Ureter (tissue), 1 donor: ENCODE measurements at regions not wholly inside any gene's neighbourhood (a gene's known extent, or its start where the extent isn't known, plus 50 kb on each side); places are given as distances from the start of the nearest gene placed in this dataset.

Experiments
- DNase-seq: peaks from one replicate; pipeline ENCODE4 v3.0.0-alpha.2; 2020; ENCODE audit warnings: low spot score
- donor health status: DM: yes; HTN: yes; CAD: no.

DNA sequence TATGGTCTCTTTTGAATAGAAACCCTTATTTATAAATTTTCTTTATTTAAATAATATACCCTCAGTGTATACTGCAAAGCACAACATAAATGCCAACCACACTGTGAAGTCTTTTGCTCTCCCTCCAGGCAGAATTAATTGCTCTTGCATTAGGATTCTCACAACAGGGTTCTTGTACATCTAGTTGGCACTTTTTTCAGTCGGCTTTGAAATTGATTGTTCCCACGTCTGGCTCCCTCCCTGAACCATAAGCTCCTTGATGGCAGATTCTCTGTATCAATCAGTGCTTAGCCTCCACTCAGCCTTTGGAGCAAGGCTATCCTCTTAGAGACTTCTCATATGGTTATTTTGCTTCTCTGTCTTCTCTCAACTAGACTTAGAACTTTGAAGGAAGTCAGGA is 288.0 kb upstream of the POU3F2 start:
- DNase-seq: no peak

DNA sequence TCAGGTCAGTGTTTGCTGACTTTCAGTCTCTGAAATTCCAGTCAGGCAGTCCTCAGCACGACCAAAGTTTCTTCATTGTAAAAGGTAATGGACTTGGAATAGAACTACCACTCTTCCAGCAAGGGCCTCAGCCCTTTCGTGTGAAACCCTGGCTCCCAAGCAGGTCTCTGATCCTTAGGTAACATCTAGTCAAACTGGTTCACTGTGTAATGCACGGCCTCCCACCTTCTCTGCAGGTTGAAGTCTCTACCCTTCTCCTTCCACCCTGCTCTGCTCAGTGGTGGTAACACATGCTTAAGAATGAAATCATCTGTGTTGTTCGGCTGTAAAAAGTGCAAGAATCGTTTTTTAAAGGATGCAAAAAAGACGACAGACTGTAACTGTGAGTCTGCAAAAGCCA is 287.2 kb upstream of the POU3F2 start:
- no peak for DNase-seq

DNA sequence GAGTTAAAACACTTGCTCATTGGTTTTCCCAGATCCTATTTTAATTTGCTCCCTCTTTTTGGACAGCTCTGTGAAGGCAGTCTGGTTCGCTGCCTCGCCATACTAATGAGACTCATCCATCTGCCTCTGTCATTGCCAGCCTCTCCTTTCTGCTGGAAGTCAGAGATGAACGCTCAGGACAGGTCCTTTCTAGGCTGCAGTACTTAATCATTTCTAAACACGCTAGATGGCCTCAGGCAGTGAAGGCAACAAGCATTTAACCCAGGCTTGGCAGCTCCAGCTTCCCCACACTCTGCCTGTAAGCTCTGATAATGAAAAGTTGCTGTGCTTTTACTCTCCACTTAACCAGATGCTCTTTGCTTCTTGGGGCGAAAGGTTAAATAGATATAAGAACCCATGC is 286.7 kb upstream of the POU3F2 start:
- no peak for DNase-seq

DNA sequence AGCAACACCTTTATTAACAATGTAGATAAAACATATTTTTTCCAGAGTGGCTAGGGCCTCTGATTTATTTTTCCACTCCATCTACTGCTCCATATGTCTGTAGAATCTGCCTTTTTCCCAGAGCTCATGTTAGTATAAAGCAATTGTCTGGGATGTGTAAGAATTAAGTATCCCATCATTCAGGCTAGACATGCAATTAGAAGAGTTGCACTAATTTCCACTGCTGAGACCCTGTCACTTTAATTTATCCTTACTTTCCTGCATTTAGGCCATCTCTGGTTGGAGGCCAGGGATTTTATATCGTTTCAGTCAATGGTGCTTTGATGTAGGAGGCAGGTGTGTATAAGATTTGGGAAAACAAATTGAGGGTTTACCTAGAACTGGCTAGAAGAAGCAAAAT is 286.1 kb upstream of the POU3F2 start:
- no peak for DNase-seq

DNA sequence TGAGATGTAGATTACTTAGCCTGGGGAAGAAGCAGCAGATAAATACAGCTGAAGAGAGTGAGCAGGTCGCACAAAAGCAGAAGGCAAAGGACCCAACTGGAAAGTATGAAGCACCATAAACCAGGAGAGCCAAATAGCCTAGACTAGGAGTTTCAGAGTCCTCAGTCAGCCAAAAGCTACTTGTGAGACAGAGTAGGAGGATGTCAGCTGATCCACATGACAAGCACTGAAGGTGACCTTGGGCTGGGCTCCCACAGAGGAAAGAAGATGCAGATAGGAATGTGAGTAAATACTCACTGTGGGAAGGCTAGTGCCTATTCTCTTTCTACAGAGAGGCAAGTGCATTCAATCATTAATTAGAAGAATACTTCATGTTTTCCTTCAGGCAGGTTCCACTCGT is 274.0 kb upstream of the POU3F2 start:
- DNase-seq: no peak

DNA sequence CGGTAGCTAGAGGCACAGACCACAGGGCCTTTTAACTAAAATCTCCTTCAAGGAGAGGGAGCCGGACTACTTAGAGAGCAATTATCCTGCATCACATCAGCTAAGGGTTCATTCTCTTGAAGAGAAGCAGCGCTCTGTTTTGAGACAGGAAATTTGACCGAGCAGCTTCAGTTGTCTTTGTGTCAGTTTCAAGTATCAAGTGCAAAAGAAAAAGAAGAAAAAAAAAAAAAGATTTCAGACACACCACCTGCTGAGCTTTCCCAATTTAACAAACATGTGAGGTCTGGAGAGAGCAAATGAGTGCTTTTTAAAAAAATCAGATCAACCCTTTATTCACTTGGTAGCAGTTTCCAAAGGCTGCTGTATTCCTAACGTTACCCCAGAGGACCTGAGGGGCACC is 273.5 kb upstream of the POU3F2 start:
- no peak for DNase-seq

DNA sequence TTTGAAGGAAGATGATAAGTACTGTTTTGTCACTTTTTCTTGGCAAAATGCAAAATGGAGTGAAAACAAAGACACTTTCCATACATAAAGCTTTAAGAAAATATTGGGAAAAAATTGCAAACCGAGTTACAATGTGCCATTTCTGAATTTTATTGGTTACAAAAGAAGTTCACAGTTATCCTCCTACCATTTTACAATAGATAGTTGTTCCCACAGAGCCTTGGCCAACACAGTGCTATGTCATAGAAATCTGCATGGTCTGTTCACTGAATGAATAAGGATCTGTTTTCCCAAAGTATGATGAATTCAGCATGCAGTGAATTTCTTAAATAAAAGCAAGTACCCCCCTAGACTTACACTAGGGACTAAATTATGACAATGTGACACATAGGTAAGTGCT is 268.2 kb upstream of the POU3F2 start:
- no peak for DNase-seq

DNA sequence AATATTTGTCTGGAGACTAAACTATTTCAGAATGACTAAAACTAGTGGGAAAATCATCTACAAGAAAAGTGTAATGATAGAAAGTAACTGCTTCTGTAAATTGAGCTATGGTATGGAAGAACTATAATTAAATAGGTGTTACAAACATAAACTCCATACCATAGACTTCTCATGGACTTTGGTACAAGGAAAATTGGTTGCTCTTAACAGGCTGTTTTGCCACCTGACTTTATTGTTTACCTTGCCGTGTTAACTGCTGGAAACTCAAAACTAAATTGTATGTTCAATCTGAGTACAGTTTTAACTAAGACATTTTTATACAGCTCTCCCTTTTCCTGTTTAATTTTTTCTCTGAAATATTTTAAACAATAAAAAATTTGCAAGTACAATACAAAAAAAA is 261.8 kb upstream of the POU3F2 start:
- no peak for DNase-seq

DNA sequence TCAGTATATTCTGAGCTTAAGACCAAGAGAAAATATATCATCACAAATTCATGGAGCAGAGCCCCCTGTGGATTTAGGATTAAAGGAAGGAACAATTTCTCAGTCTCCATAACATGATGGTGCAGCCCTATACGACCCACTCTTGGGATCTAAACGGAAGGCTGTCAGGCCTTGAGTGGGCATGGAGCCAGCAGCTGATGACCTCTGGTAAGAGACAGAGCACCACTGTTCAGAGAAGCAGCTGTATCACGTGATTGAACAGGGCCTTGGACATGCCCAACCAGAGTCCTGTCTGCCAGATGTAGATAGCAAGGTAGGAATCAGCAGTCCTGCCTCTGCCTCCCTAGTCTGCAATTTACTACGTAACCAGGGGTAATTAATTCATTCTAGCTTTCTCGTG is 259.4 kb upstream of the POU3F2 start:
- DNase-seq: no peak

DNA sequence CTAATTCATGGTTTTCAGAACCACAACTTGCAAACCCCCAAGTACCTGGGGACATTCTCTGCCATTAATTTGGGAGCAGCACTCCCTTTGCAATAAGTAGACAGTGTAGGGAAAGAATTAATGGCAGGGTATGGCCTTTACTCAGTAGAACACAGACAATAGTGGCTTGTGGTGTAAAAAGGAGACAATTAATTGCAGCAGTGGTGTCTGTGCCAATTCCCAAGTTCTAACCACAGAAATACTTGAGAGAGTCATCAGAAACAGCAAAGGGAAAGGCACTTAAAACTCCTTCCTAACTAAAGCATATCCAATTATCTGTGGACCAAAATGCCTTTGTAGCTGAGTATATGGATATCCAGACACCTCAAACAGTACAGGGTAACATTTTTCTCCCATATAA is 257.6 kb upstream of the POU3F2 start:
- no peak for DNase-seq

DNA sequence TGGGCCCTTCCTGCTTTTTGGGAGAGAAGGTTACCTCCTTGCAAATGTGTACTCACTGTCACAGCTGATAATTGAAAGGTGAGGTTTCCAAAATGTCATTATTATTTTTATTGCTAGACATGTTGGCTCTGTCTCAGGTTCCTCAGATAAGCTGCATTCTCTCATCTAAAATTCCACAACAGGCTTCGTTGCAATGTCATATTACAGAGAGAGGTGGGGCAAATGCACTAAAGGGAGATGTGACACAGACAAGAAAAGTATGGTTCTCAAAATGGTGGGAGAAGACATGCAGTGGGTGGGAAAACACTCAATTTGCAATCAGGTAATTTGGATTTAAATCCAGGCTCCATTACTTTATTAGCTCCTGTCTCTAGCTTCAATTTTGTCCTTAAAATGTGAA is 256.4 kb upstream of the POU3F2 start:
- DNase-seq: no peak

DNA sequence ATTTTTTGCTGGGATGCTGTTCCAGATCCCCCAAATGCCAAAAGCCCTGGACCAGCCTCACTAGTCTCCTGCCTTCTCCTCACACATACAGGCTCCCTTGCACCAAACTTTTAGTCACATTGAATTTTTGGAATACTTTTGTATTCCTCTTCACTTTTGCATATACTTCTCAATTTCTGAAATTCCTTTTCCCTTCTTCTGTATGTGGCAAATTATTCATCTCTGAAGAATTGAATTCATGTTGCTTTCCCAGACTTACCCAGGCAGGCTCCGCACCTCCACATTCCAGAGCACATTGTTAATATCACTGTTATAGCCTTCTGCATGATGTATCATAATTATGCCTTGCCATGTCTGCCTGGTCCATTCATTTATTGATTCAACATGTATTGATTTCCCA is 255.3 kb upstream of the POU3F2 start:
- no peak for DNase-seq

DNA sequence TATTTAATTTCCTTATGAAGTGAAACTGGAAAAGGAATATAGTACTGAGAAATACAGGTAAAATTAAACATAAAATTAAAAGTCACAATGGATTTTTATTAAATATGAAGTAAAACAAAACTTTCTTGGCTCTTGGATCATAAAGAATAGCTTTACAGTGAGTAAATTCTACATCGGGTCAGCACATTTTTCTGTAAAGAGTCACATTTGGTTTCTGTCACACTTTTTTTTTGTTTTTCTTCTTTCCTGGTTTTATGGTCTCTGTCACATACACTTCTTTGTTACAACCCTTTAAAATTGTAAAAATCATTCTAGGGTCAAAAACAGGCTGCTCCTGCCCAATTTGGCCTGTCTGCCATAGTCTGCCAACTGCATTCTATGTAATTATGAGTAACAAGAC is 254.4 kb upstream of the POU3F2 start:
- no peak for DNase-seq

DNA sequence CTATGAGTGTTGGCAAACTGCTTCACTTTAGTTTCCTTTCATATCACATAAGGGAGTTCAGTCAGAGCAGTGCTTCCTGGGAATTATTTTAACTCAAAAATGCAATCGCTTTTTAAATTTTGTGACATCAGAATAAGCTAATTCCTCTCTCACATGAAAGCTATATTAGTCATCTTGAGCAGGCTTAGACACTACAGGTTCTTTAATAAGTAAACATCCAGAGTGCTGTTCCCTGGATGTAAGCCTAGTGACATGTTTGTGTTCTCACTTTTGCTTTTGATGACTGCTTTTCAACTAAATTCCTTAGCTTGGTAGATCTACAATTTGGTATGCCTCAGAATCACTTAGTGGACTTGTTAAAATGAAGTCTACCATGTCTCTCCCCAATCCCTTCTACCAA is 252.7 kb upstream of the POU3F2 start:
- no peak for DNase-seq

DNA sequence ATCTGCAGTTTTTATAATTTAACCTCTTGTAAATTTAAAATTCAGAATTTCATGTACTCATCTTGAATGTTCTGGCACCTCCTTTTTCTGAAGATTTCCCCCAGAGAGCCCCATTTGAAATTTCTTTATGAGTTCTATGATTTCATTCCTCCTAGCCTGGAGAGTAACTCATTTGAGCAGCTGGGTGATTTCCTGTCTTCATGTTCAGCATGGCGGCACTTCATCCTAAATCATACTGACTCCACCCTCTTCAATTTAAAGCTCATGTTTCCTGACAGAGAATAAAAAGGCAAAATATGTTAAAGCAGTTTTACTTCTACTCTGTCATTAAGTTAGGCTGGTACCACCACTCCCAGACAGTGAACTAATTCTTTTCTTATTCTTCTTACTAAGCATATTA is 250.9 kb upstream of the POU3F2 start:
- no peak for DNase-seq

DNA sequence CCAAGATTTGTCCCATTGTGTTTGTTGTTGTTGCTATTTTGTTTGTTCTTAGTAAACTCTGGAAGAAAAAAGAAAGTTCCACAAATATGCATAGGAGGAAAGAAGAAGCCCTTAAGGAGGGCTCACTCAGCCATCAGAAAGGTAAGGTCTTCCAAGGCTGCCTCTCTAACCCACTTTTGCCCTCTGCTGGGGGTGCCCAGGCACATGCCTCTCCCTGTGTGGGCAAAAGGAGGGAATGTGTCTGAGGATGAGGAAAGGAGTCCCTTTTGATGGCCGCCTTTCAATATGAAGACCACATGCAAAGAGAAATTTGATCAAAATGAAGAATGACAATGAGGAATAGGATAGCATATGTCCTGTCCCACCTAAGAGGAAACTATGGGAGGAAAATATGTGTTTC is 248.2 kb upstream of the POU3F2 start:
- no peak for DNase-seq

DNA sequence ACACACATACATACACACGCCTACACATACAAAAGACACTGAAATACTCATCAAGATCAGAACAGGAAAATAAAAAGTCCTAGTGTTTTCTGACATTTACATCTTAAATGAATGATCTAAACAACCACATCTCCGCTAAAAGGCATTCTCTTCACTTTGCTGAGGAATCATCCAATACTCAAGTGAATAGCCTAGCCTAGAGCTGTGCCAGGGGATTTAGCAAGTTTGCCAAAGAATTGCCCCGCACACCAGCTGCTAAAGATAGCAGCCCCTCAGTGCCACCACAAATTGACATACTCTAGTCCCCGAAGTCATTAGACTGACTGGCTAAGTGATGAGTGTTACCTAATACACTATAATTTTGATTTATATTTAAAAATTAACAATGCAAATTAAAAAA is 246.8 kb upstream of the POU3F2 start:
- DNase-seq: no peak

DNA sequence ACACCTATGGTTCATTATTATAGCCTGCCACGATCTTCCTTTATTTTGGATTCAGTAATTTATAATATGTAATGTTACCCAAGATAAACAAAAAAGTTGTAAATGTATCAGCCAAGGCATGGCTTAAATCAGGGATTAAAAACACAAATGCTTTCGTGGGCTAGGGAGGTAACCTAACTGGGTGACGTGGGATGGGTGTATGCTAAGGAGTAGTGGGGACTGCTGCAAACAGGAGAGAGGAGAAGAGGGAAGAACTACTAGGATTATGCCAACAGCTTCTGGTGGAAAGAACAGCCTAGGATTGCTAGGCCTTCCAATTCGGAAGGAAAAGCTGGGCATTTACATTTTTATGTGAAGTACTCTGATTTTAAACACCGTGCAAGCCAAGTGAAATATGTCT is 244.8 kb upstream of the POU3F2 start:
- no peak for DNase-seq

DNA sequence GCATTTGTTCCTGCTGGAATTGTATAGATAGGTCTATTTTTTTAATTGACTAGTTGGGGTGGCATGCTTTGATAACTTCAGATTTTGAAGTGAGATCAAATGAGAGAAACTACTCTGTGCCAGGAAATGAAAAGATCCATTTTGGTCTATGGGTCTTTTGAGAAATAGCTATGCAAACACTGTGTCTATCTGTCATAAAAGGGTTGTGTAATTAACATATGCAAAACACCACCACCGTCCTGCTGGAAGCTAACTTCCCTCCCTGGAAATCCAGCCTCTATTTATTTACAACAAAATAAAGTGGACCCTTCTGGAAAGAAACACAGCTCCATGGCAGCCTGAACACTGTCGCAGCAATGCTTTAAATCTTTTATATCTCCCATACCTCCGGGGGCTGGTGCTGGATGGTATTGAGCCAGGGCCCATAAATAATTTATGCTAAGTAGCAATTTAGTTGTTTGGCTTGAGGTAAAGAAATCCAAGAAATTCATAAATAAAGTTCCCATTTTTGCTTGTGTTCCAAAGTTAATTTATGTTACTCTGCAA is 244.2 kb upstream of the POU3F2 start:
- no peak for DNase-seq

DNA sequence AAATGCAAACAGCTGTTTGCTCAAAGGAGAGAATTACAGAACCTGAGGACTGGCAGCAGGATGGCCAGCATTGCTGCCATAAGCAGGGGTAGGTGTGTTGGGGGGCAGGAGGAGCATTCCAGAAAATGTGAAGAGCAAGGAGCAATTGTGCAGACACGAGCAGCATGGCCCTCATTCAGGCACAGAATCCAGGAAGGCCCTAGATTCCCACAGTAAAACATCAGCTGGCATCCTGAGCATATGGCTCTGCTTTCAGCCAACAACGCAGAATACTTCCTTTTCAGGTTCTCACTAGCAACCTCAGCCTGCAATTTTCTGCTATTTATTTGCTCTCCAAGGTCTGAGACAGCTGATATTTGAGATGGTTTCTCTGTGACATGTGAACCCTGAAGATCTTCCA is 243.4 kb upstream of the POU3F2 start:
- DNase-seq: no peak

DNA sequence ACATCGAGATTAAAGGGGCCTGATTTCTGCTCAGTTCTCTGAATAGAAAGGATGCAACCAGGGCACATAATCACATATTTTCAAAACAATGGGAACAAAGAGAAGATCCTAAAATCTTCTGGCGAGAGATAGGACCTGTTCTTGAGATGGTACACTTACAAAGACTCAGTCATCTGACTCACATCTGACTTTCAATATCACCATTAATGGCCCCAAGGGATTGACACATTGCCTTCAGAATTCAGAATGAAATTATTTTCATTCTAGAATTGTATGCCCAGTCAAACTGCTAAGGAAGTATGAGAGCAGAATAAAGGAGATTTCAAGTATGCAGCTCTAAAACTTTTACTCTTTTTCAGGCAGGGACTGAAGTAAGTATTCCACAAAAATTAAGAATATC is 240.7 kb upstream of the POU3F2 start:
- DNase-seq: no peak

DNA sequence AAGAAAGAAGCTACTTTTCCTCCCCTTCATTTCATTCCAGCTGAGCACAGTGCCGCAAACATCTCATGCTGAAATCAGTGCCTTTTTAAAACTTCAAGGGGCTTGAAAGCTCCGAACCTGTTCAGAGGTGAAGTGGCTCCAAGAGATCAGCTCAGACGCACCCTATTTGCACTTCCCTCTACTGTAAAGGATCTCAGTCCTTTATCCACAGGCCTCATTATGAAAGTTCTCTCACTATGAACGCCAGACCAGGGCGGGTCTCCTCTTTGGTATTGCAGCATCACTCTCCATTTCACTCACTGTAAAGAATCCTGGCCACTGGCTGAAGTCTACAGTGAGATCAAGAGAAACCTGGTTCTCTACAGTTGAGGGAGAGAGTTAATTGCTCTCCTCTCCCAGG is 232.7 kb upstream of the POU3F2 start:
- DNase-seq: no peak

DNA sequence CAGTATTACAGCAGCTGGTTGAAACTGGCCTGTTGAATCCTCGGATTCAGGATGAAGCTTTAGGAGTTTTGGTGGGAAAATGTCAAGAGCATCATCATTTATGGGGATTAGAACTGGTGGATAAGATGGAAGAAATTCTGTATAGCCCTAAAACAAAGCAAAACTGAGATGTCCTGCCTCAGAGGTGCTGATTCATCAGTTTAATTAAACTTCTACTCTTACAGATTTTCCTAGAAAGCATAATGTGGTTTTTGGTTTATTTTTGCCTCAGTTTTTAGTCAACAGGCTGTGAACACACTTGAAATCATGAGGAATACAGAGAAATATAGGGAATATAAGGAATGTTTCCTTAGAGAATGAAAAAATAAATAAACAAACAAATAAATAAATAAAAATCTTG is 228.7 kb upstream of the POU3F2 start:
- DNase-seq: no peak

DNA sequence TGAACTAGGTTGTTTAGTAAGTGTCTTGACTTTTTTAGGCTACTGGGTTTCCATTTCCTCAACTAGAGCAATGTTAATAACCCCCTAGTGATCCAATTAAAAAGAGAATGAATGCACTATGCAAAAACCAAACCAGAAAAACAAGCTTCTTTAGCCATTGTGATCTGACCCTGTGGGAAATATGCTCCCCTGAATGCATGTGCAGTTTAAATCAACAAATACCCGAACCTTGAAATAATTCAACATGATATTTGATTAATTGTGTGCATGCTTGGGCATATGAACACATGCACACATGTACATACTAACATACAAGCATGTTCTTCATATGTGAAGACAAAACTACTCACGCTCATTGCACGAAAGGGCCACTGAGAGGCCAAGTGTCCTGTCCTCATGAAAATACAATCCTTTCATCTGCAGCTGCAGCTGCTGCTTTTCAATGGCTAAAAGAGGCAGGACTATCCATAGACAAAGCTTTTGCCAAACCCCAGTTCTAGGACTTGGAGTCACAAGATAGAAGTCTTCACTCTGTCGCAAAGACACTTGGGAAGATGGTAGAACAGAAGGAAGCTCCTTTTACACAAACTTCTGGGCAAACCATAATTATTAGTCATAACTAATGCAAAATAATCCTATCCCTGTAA is 207.1 kb upstream of the POU3F2 start:
- no peak for DNase-seq

DNA sequence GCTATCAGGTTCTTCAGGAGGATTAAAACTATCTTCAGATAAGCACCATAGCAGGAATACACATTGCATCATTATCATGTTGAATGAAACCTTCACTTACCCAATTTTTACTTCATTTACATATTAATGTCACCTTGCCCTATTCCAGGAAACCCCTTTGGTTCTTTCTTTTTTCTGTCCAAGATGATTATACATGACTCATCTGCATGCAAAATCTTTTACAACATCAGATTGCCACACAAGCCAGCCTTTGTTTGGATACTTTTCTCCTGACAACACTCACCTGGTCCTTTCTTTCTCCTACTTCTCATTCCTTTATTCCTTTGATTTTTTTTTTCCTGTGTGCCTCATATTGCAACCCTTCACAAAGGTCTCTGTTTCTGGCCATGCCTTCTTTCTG is 200.5 kb upstream of the POU3F2 start:
- no peak for DNase-seq
